Activated B cell treated with CpG ODN at 0.5 μM for 24 hours (primary cell): ENCODE measurements at regions not wholly inside any gene's neighbourhood (a gene's known extent, or its start where the extent isn't known, plus 50 kb on each side); places are given as distances from the start of the nearest gene placed in this dataset.

Experiments
- ATAC-seq: fragments of 200-7000 bp; cut with Tn5 transposase; one replicate; pipeline ENCODE4 v1.10.0; 2021; ENCODE audit warnings: low read depth, mild to moderate bottlenecking, moderate library complexity
- CTCF ChIA-PET: fragments of 350-600 bp; sonication (Branson Sonifier 250); formaldehyde crosslinking; loops from one replicate; lab custom pipeline; 2021; ENCODE audit warnings: antibody characterized with exemption; lab: Charles Lee
- POLR2A ChIA-PET: fragments of 350-600 bp; sonication (Branson Sonifier 250); formaldehyde crosslinking; loops from one replicate; lab custom pipeline; 2021; ENCODE audit warnings: antibody characterized with exemption; lab: Charles Lee
- DNase-seq: peaks from one replicate; pipeline ENCODE4 v3.0.0; 2022
- H3K27ac Mint-ChIP-seq: one replicate; pipeline ENCODE4 v1.8.0; 2020; ENCODE audit warnings: mixed read lengths
- H3K27me3 Mint-ChIP-seq: one replicate; pipeline ENCODE4 v1.8.0; 2021; ENCODE audit warnings: mixed read lengths
- H3K36me3 Mint-ChIP-seq: one replicate; pipeline ENCODE4 v1.8.0; 2021; ENCODE audit warnings: low read depth, mixed read lengths
- H3K4me1 Mint-ChIP-seq: one replicate; pipeline ENCODE4 v1.8.0; 2021; ENCODE audit warnings: mixed read lengths
- H3K4me3 Mint-ChIP-seq: one replicate; pipeline ENCODE4 v1.8.0; 2020; ENCODE audit warnings: mild to moderate bottlenecking, mixed read lengths
- H3K9me3 Mint-ChIP-seq: one replicate; pipeline ENCODE4 v1.8.0; 2020; ENCODE audit warnings: mixed read lengths
- intact Hi-C: fragments of 100-400 bp; cut with micrococcal nuclease; formaldehyde crosslinking; loops from one replicate; pipeline ENCODE4 v1.15.1; 2024
- TF ChIP-seq, protein P1 (sequence below): fragments of 200-600 bp; IDR thresholded peaks from one replicate; pipeline ENCODE4 v1.8.0; 2022; ENCODE audit warnings: antibody characterized with exemption, mild to moderate bottlenecking

- DNase-seq (no peak), ATAC-seq (no peak)
- peaks cover 10% of the 10 kb centered on the region for H3K27me3 Mint-ChIP-seq
- intact Hi-C loops, result no loop called here
- TF ChIP-seq, protein P1, sequence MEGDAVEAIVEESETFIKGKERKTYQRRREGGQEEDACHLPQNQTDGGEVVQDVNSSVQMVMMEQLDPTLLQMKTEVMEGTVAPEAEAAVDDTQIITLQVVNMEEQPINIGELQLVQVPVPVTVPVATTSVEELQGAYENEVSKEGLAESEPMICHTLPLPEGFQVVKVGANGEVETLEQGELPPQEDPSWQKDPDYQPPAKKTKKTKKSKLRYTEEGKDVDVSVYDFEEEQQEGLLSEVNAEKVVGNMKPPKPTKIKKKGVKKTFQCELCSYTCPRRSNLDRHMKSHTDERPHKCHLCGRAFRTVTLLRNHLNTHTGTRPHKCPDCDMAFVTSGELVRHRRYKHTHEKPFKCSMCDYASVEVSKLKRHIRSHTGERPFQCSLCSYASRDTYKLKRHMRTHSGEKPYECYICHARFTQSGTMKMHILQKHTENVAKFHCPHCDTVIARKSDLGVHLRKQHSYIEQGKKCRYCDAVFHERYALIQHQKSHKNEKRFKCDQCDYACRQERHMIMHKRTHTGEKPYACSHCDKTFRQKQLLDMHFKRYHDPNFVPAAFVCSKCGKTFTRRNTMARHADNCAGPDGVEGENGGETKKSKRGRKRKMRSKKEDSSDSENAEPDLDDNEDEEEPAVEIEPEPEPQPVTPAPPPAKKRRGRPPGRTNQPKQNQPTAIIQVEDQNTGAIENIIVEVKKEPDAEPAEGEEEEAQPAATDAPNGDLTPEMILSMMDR, result no peak
- no peaks in the 10 kb centered on the region for H3K36me3 Mint-ChIP-seq
- no peaks in the 10 kb centered on the region for H3K4me1 Mint-ChIP-seq
- no peaks in the 10 kb centered on the region for H3K9me3 Mint-ChIP-seq
- ChIA-PET POLR2A (no interaction called here), CTCF (no interaction called here)
- H3K4me3 Mint-ChIP-seq, result no peak overlapping the region
- H3K27ac Mint-ChIP-seq, result no peak overlapping the region
Observed at GRCh38 chr3:66656609-66657008, 155.8 kb upstream of the LRIG1 start.

GRCh38 chr3:66659056-66659455 lies 158.2 kb upstream of the LRIG1 start:
- Mint-ChIP-seq H3K4me3 (no peak overlapping the region), H3K9me3 (no peaks in the 10 kb centered on the region), H3K27me3 (peaks cover 6% of the 10 kb centered on the region), H3K27ac (no peak overlapping the region), H3K36me3 (no peaks in the 10 kb centered on the region), H3K4me1 (no peaks in the 10 kb centered on the region)
- TF ChIP-seq, protein P1, result no peak
- intact Hi-C loops, result no loop called here
- ChIA-PET CTCF (no interaction called here), POLR2A (no interaction called here)
- no peak for ATAC-seq
- no peak for DNase-seq

DNA sequence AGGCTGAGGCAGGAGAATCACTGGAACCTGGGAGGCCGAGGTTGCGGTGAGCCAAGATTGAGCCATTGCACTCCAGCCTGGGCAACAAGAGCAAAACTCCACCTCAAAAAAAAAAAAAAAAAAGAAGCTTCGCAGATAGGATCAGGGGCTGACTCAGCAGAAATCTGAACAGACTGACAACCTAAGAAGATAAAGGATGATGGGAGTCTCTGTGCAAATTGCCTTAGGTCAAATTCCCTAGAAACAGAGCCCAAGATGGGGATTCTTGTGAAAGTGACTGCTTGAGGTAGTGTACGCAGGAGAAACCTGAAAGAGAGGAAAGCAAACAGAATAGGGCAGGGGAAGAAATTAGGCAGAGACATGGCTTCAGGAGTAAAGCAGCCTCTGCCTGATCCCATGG lies 160.8 kb upstream of the LRIG1 start:
- POLR2A ChIA-PET, result interaction anchor here (0.7 kb wide), 1 partner anchor 315 kb away, joined by 5 read pairs; no protein-coding TSS in a partner anchor
- DNase-seq (no peak), ATAC-seq (no peak)
- Mint-ChIP-seq H3K36me3 (no peaks in the 10 kb centered on the region), H3K4me1 (no peaks in the 10 kb centered on the region), H3K4me3 (no peak overlapping the region), H3K27ac (no peak overlapping the region), H3K9me3 (no peaks in the 10 kb centered on the region), H3K27me3 (peaks cover 6% of the 10 kb centered on the region)
- CTCF ChIA-PET, result no interaction called here
- intact Hi-C loops, result loop anchor here (5.0 kb wide), 1 partner anchor 874 kb away; no protein-coding TSS in a partner anchor
- TF ChIP-seq, protein P1, result no peak

DNA sequence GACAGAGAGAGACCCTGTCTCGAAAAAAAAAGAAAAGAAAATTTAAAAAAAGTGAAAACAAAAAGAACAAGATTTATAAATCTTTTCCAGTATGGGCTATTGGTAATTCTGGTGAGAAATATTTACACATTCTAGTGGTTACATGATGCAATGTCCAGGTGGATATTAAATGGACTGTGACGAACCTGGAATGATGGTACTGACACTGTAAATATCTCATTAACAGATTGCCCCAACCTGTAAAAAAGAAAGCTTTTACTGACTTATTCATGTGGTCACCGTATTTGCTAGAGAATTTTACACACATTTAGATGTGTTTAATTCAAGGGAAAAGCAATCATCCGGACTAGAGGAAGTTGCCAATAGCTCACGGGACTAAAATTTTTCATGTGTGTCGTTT lies 162.1 kb upstream of the LRIG1 start:
- POLR2A ChIA-PET, result no interaction called here
- Mint-ChIP-seq H3K27me3 (peaks cover 6% of the 10 kb centered on the region), H3K4me3 (no peak overlapping the region), H3K27ac (no peak overlapping the region), H3K9me3 (no peaks in the 10 kb centered on the region), H3K36me3 (no peaks in the 10 kb centered on the region), H3K4me1 (no peaks in the 10 kb centered on the region)
- intact Hi-C loops, result loop anchor here (5.0 kb wide), 1 partner anchor 876 kb away; no protein-coding TSS in a partner anchor
- DNase-seq, result no peak
- CTCF ChIA-PET, result no interaction called here
- ATAC-seq, result no peak
- TF ChIP-seq, protein P1, result no peak

DNA sequence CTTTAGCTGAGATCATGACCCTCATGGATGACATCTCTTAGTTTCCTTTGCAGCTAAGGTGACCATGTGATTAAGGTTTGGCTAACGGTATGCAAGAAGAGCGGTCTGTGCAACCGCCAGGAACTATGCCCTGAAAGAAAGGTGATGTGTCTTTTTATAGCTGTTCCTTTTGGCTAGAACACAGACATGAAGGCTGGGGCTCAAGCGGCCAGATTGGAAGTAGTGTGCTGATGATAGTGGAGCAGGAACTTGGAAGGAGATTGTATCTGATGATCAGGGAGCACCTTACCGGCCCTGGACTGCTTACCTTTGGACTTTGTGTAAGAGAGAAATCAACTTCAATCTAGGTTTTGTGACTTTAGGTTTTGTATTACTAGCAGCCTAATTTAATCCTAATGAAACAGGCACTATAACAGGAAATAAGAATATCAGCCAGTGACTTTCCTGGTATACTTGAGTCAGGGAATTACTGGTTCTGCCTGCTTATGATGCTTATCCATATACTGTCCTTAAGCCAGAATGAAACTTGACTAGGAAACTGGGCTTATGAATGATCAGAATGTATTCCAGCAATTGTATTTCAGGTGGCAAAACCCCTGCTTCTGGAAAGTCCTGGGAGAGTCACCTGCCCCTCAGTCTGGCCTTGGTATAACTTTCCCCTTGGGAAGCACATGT lies 164.3 kb upstream of the LRIG1 start:
- ATAC-seq, result no peak
- POLR2A ChIA-PET, result no interaction called here
- no peaks in the 10 kb centered on the region for H3K4me1 Mint-ChIP-seq
- DNase-seq, result no peak
- peaks cover 6% of the 10 kb centered on the region for H3K27me3 Mint-ChIP-seq
- CTCF ChIA-PET, result no interaction called here
- no peaks in the 10 kb centered on the region for H3K36me3 Mint-ChIP-seq
- intact Hi-C loops, result no loop called here
- H3K27ac Mint-ChIP-seq, result no peak overlapping the region
- TF ChIP-seq, protein P1, result no peak
- no peaks in the 10 kb centered on the region for H3K9me3 Mint-ChIP-seq
- no peak overlapping the region for H3K4me3 Mint-ChIP-seq
